ENCODE measurements at regions not wholly inside any gene's neighbourhood (a gene's known extent, or its start where the extent isn't known, plus 50 kb on each side); places are given as distances from the start of the nearest gene placed in this dataset.

DNA sequence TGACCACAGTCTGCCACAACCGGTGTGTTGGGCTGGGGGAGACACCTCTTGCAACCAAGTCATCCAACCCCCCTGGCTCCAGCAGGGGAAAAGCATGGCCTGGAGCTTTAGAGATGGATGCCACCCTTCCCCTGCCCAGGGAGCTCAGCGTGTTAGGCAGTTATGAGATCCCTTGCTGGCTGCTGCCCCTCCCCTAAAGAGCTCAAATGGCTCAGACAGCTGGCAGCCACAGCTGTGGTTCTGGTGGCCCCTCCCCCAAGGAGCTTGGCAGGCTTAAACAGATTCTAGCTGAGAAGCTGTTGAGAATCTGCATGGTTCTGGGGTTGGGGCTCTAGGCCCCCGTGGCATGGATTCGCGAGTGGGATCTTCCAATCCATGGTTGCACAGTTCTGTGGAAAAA, 64.7 kb downstream of the TEX51 start:
- Histone ChIP-seq H3K14ac (ENCODE audit: low read length) (no peak overlapping the region), H3K4me1 (ENCODE audit: control insufficient read depth in 2 of 2, insufficient read depth in 1 of 2, low read depth in 1 of 2, low read length in 2 of 2) (no peaks in the 10 kb centered on the region), H3K23ac (ENCODE audit: low read depth, low read length, poor library complexity) (no peak overlapping the region), H3K4me2 (ENCODE audit: insufficient read depth, low read length, poor library complexity, severe bottlenecking) (no peak overlapping the region), H3K4me3 (ENCODE audit: low read length in 2 of 2) (no peak overlapping the region), H3K9ac (ENCODE audit: low read depth, low read length, poor library complexity) (no peak overlapping the region), H2BK12ac (ENCODE audit: low read length) (no peak overlapping the region), H2BK5ac (ENCODE audit: low read length) (no peak overlapping the region), H4K91ac (ENCODE audit: low read depth, low read length, poor library complexity) (no peak overlapping the region), H3K9me3 (replicated peaks in 1 of 2; ENCODE audit: control insufficient read depth in 2 of 2, insufficient read depth in 1 of 2, low read depth in 1 of 2, low read length in 2 of 2) (no peaks in the 10 kb centered on the region), H3K27me3 (ENCODE audit: control insufficient read depth in 3 of 3, insufficient read depth in 3 of 3, low read depth in 1 of 3, low read length in 3 of 3) (no peaks in the 10 kb centered on the region), H4K8ac (ENCODE audit: low read depth, low read length) (no peak overlapping the region), H3K27ac (replicated peaks; ENCODE audit: low read length) (no peak overlapping the region), H2AFZ (ENCODE audit: low read length) (no peak overlapping the region), H2BK15ac (ENCODE audit: low read length) (no peak overlapping the region), H3K4ac (ENCODE audit: low read length) (no peak overlapping the region), H3K79me1 (ENCODE audit: low read depth, low read length) (no peaks in the 10 kb centered on the region), H2AK5ac (ENCODE audit: low read depth, low read length) (no peak overlapping the region), H2BK120ac (ENCODE audit: low read depth, low read length) (no peak overlapping the region), H3K36me3 (replicated peaks in 1 of 2; ENCODE audit: control insufficient read depth in 2 of 2, insufficient read depth in 2 of 2, low read length in 2 of 2) (no peaks in the 10 kb centered on the region), H3K18ac (ENCODE audit: low read length) (no peak overlapping the region)
- no CpG with 5 or more reads among the region's 5 CpGs for WGBS, 2 donors (ENCODE audit: extremely low coverage in 2 of 2, insufficient read length in 2 of 2, insufficient replicate concordance in 1 of 2)
- DNase-seq (ENCODE audit: low spot score) = no peak

DNA sequence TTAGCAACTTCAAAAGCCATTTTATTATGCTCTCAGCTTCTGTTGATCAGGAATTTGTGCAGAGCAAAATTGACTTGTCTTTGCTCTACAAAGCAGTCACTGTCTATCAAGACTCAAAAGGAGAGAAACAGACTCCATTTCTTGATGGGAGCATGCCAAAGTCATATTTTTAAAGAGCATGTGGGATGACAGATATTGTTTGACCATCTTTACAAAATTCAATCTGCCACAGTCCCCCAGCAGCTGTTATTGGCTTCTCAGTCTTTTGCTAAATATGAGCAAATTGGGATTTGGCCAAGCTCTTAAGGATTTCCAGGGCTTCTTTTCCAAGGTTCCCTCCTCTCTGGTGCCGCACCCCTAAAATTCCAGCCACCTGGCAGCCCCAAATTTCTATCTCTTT, 67.9 kb downstream of the TEX51 start:
- Histone ChIP-seq H2AFZ (ENCODE audit: low read length) (no peak overlapping the region), H3K4me2 (ENCODE audit: insufficient read depth, low read length, poor library complexity, severe bottlenecking) (no peak overlapping the region), H2AK5ac (ENCODE audit: low read depth, low read length) (no peak overlapping the region), H3K9me3 (replicated peaks in 1 of 2; ENCODE audit: control insufficient read depth in 2 of 2, insufficient read depth in 1 of 2, low read depth in 1 of 2, low read length in 2 of 2) (no peaks in the 10 kb centered on the region), H3K27ac (replicated peaks; ENCODE audit: low read length) (no peak overlapping the region), H3K18ac (ENCODE audit: low read length) (no peak overlapping the region), H3K4me1 (ENCODE audit: control insufficient read depth in 2 of 2, insufficient read depth in 1 of 2, low read depth in 1 of 2, low read length in 2 of 2) (peaks cover 0 to 4% of the 10 kb centered on the region in 2 donors), H3K9ac (ENCODE audit: low read depth, low read length, poor library complexity) (no peak overlapping the region), H3K36me3 (replicated peaks in 1 of 2; ENCODE audit: control insufficient read depth in 2 of 2, insufficient read depth in 2 of 2, low read length in 2 of 2) (no peaks in the 10 kb centered on the region), H3K4me3 (ENCODE audit: low read length in 2 of 2) (no peak overlapping the region), H2BK120ac (ENCODE audit: low read depth, low read length) (no peak overlapping the region), H3K79me1 (ENCODE audit: low read depth, low read length) (no peaks in the 10 kb centered on the region), H4K91ac (ENCODE audit: low read depth, low read length, poor library complexity) (no peak overlapping the region), H2BK12ac (ENCODE audit: low read length) (no peak overlapping the region), H3K27me3 (ENCODE audit: control insufficient read depth in 3 of 3, insufficient read depth in 3 of 3, low read depth in 1 of 3, low read length in 3 of 3) (peaks cover 0 to 4% (median 0%) of the 10 kb centered on the region in 3 experiments), H3K14ac (ENCODE audit: low read length) (no peak overlapping the region), H2BK5ac (ENCODE audit: low read length) (no peak overlapping the region), H3K23ac (ENCODE audit: low read depth, low read length, poor library complexity) (no peak overlapping the region), H4K8ac (ENCODE audit: low read depth, low read length) (no peak overlapping the region), H2BK15ac (ENCODE audit: low read length) (no peak overlapping the region), H3K4ac (ENCODE audit: low read length) (no peak overlapping the region)
- WGBS, 2 donors (ENCODE audit: extremely low coverage in 2 of 2, insufficient read length in 2 of 2, insufficient replicate concordance in 1 of 2) = no CpG with 5 or more reads among the region's 1 CpG
- no peak for DNase-seq (ENCODE audit: low spot score)

- no peak overlapping the region for H2BK120ac ChIP-seq (ENCODE audit: low read depth, low read length)
- H3K9ac ChIP-seq (ENCODE audit: low read depth, low read length, poor library complexity) = no peak overlapping the region
- H3K36me3 ChIP-seq (replicated peaks in 1 of 2; ENCODE audit: control insufficient read depth in 2 of 2, insufficient read depth in 2 of 2, low read length in 2 of 2) = no peaks in the 10 kb centered on the region
- no peak overlapping the region for H4K8ac ChIP-seq (ENCODE audit: low read depth, low read length)
- no peak overlapping the region for H3K4me2 ChIP-seq (ENCODE audit: insufficient read depth, low read length, poor library complexity, severe bottlenecking)
- H2AFZ ChIP-seq (ENCODE audit: low read length) = no peak overlapping the region
- no peak for DNase-seq (ENCODE audit: low spot score)
- no peak overlapping the region for H4K91ac ChIP-seq (ENCODE audit: low read depth, low read length, poor library complexity)
- no peak overlapping the region for H3K23ac ChIP-seq (ENCODE audit: low read depth, low read length, poor library complexity)
- no peak overlapping the region for H2BK5ac ChIP-seq (ENCODE audit: low read length)
- H2AK5ac ChIP-seq (ENCODE audit: low read depth, low read length) = no peak overlapping the region
- H3K4ac ChIP-seq (ENCODE audit: low read length) = no peak overlapping the region
- H2BK15ac ChIP-seq (ENCODE audit: low read length) = no peak overlapping the region
- peaks cover 0 to 23% (median 0%) of the 10 kb centered on the region in 3 experiments for H3K27me3 ChIP-seq (ENCODE audit: control insufficient read depth in 3 of 3, insufficient read depth in 3 of 3, low read depth in 1 of 3, low read length in 3 of 3)
- no peak overlapping the region for H3K4me3 ChIP-seq (ENCODE audit: low read length in 2 of 2)
- peak overlapping the region; percentile 68 for H3K18ac ChIP-seq (ENCODE audit: low read length)
- no peak overlapping the region for H2BK12ac ChIP-seq (ENCODE audit: low read length)
- H3K9me3 ChIP-seq (replicated peaks in 1 of 2; ENCODE audit: control insufficient read depth in 2 of 2, insufficient read depth in 1 of 2, low read depth in 1 of 2, low read length in 2 of 2) = no peaks in the 10 kb centered on the region
- H3K79me1 ChIP-seq (ENCODE audit: low read depth, low read length) = no peaks in the 10 kb centered on the region
- no CpG with 5 or more reads among the region's 3 CpGs for WGBS, 2 donors (ENCODE audit: extremely low coverage in 2 of 2, insufficient read length in 2 of 2, insufficient replicate concordance in 1 of 2)
- H3K27ac ChIP-seq (replicated peaks; ENCODE audit: low read length) = no peak overlapping the region
- no peak overlapping the region for H3K14ac ChIP-seq (ENCODE audit: low read length)
- H3K4me1 ChIP-seq (ENCODE audit: control insufficient read depth in 2 of 2, insufficient read depth in 1 of 2, low read depth in 1 of 2, low read length in 2 of 2) = peaks cover 0 to 4% of the 10 kb centered on the region in 2 donors
Measured at GRCh38 chr2:126970583-126970982, 71.9 kb downstream of the TEX51 start.

DNA sequence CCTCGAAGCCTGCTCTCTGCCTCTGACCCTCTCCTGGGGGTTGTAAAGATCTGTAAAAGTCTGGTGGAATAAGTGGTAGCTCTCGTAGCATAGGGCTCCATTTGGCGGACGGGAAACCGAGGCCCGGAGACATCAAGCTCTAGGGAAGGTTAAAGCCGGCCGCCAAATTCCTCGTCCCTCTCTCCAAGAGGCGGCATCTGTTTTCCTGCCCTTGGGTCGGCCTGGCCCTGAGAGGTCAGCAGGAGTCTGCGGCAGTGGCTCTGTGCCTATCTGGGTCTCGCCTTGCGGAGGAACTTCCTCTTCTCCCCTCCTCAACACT, 72.4 kb downstream of the TEX51 start:
- H3K23ac ChIP-seq (ENCODE audit: low read depth, low read length, poor library complexity) = no peak overlapping the region
- H2BK12ac ChIP-seq (ENCODE audit: low read length) = peak overlapping the region; percentile 53
- H4K8ac ChIP-seq (ENCODE audit: low read depth, low read length) = no peak overlapping the region
- no peak overlapping the region for H3K14ac ChIP-seq (ENCODE audit: low read length)
- H3K4ac ChIP-seq (ENCODE audit: low read length) = no peak overlapping the region
- H3K4me3 ChIP-seq (ENCODE audit: low read length in 2 of 2) = no peak overlapping the region
- no peaks in the 10 kb centered on the region for H3K9me3 ChIP-seq (replicated peaks in 1 of 2; ENCODE audit: control insufficient read depth in 2 of 2, insufficient read depth in 1 of 2, low read depth in 1 of 2, low read length in 2 of 2)
- H4K91ac ChIP-seq (ENCODE audit: low read depth, low read length, poor library complexity) = no peak overlapping the region
- no CpG with 5 or more reads among the region's 14 CpGs for WGBS, 2 donors (ENCODE audit: extremely low coverage in 2 of 2, insufficient read length in 2 of 2, insufficient replicate concordance in 1 of 2)
- H3K36me3 ChIP-seq (replicated peaks in 1 of 2; ENCODE audit: control insufficient read depth in 2 of 2, insufficient read depth in 2 of 2, low read length in 2 of 2) = no peaks in the 10 kb centered on the region
- peaks cover 0 to 7% of the 10 kb centered on the region in 2 donors for H3K4me1 ChIP-seq (ENCODE audit: control insufficient read depth in 2 of 2, insufficient read depth in 1 of 2, low read depth in 1 of 2, low read length in 2 of 2)
- no peak overlapping the region for H2AK5ac ChIP-seq (ENCODE audit: low read depth, low read length)
- H3K27me3 ChIP-seq (ENCODE audit: control insufficient read depth in 3 of 3, insufficient read depth in 3 of 3, low read depth in 1 of 3, low read length in 3 of 3) = peaks cover 0 to 23% (median 0%) of the 10 kb centered on the region in 3 experiments
- no peak overlapping the region for H3K9ac ChIP-seq (ENCODE audit: low read depth, low read length, poor library complexity)
- H3K79me1 ChIP-seq (ENCODE audit: low read depth, low read length) = no peaks in the 10 kb centered on the region
- H2BK5ac ChIP-seq (ENCODE audit: low read length) = no peak overlapping the region
- no peak overlapping the region for H3K27ac ChIP-seq (replicated peaks; ENCODE audit: low read length)
- DNase-seq (ENCODE audit: low spot score) = no peak
- no peak overlapping the region for H3K4me2 ChIP-seq (ENCODE audit: insufficient read depth, low read length, poor library complexity, severe bottlenecking)
- H2AFZ ChIP-seq (ENCODE audit: low read length) = no peak overlapping the region
- H2BK15ac ChIP-seq (ENCODE audit: low read length) = no peak overlapping the region
- H2BK120ac ChIP-seq (ENCODE audit: low read depth, low read length) = no peak overlapping the region
- no peak overlapping the region for H3K18ac ChIP-seq (ENCODE audit: low read length)

All from neuronal stem cell (in vitro differentiated cells).